HCT116 (cell line): ENCODE measurements at regions not wholly inside any gene's neighbourhood (a gene's known extent, or its start where the extent isn't known, plus 50 kb on each side); places are given as distances from the start of the nearest gene placed in this dataset.

Experiments
- ATAC-seq: fragments of 200-7000 bp; cut with Tn5 transposase; 2 replicates; pipeline ENCODE4 v1.9.1; 2020; ENCODE audit warnings: mild to moderate bottlenecking, moderate library complexity
- BruUV-seq: library from RNA; stranded (reverse); fragments of 400-500 nt; replicated peaks from 2 replicates; lab custom pipeline; 2021; lab: Mats Ljungman, UMichigan
- CTCF ChIA-PET: fragments of 300-600 bp; sonication (Branson Sonifier 250); formaldehyde crosslinking; loops from one replicate; lab custom pipeline; 2021; ENCODE audit warnings: antibody characterized with exemption; lab: Charles Lee
- POLR2A ChIA-PET: fragments of 300-600, 350-600 bp; sonication (Branson Sonifier 250); formaldehyde crosslinking; loops from one replicate; lab custom pipeline; 2021; ENCODE audit warnings: antibody characterized with exemption; lab: Charles Lee
- RAD21 ChIA-PET, 2 experiments: fragments of 300-600 bp; sonication (Branson Sonifier 250); formaldehyde crosslinking; loops; one replicate each; lab custom pipeline; 2023; ENCODE audit warnings: low total read pairs in 2 of 2; ENCODE audit not compliant: uncharacterized antibody in 2 of 2, unreplicated experiment in 2 of 2, low non-redundant PET in 1 of 2; lab: Charles Lee
- DNase-seq: peaks from one replicate; pipeline ENCODE4 v3.0.0-alpha.2; 2010; ENCODE audit warnings: low read depth, low spot score
- H2AFZ ChIP-seq: fragments of 200-600 bp; shearing (Covaris generic), sonication (generic); 2 replicates; pipeline ENCODE4 v1.6.1; 2017; ENCODE audit warnings: low read depth, mixed run types, mixed read lengths, antibody characterized with exemption, low read length; ENCODE audit not compliant: poor library complexity, severe bottlenecking
- H3K27ac ChIP-seq: 2 replicates; pipeline ENCODE4 v1.5.1; 2012; ENCODE audit warnings: low read depth, low read length
- H3K27me3 ChIP-seq: fragments of 200-600 bp; sonication (generic); 2 replicates; pipeline ENCODE4 v1.6.1; 2016; ENCODE audit warnings: mixed run types, low read length, mixed read lengths; ENCODE audit not compliant: insufficient read depth
- H3K36me3 ChIP-seq, 2 experiments: fragments of 200-500 bp in 1 of 2; fragments of 200-600 bp in 1 of 2; sonication (Bioruptor generic) in 1 of 2; sonication (generic) in 1 of 2; 2 replicates each; pipeline versions ENCODE4 v1.5.1 to v1.6.1; 2014 to 2016; ENCODE audit warnings: low read length in 2 of 2, inconsistent platforms in 1 of 2, mixed read lengths in 1 of 2, mixed run types in 1 of 2; ENCODE audit not compliant: insufficient read depth in 2 of 2, control insufficient read depth in 1 of 2
- H3K4me1 ChIP-seq, 2 experiments: fragments of 200-600 bp in 1 of 2; sonication (generic) in 1 of 2; 2 replicates each; pipeline versions ENCODE4 v1.5.1 to v1.6.1; 2012 to 2017; ENCODE audit warnings: low read length in 2 of 2, inconsistent platforms in 1 of 2, mild to moderate bottlenecking in 1 of 2, mixed read lengths in 1 of 2, mixed run types in 1 of 2, moderate library complexity in 1 of 2; ENCODE audit not compliant: insufficient read depth in 2 of 2, control insufficient read depth in 1 of 2
- H3K4me2 ChIP-seq: fragments of 200-600 bp; sonication (generic); 2 replicates; pipeline ENCODE4 v1.6.1; 2017; ENCODE audit warnings: mixed run types, low read length, mixed read lengths
- H3K4me3 ChIP-seq, 2 experiments: fragments of 200-600 bp in 1 of 2; sonication (generic) in 1 of 2; replicated peaks in 1 of 2; 2 replicates each; pipeline ENCODE4 v1.5.1; 2011 to 2016; ENCODE audit warnings: low read length in 2 of 2, control low read depth in 1 of 2, low read depth in 1 of 2, mild to moderate bottlenecking in 1 of 2, mixed read lengths in 1 of 2, mixed run types in 1 of 2
- H3K79me2 ChIP-seq: fragments of 200-600 bp; sonication (generic); 2 replicates; pipeline ENCODE4 v1.6.1; 2017; ENCODE audit warnings: mild to moderate bottlenecking, mixed run types, low read length, moderate library complexity, mixed read lengths; ENCODE audit not compliant: insufficient read depth
- H3K9ac ChIP-seq: fragments of 200-600 bp; sonication (generic); 2 replicates; pipeline ENCODE4 v1.6.1; 2016; ENCODE audit warnings: low read length, mixed read lengths
- H3K9me2 ChIP-seq: fragments of 200-600 bp; sonication (generic), shearing (Covaris generic); 2 replicates; pipeline ENCODE4 v1.6.1; 2017; ENCODE audit warnings: mixed run types, mild to moderate bottlenecking, moderate library complexity; ENCODE audit not compliant: insufficient read depth
- H3K9me3 ChIP-seq, 2 experiments: fragments of 200-500 bp in 1 of 2; fragments of 200-600 bp in 1 of 2; sonication (Bioruptor generic) in 1 of 2; sonication (generic) in 1 of 2; 2 replicates each; pipeline ENCODE4 v1.6.1; 2014 to 2017; ENCODE audit warnings: low read length in 2 of 2, mixed read lengths in 2 of 2, inconsistent platforms in 1 of 2, low read depth in 1 of 2, mild to moderate bottlenecking in 1 of 2, mixed run types in 1 of 2, moderate library complexity in 1 of 2; ENCODE audit not compliant: control insufficient read depth in 1 of 2, insufficient read depth in 1 of 2
- H4K20me1 ChIP-seq: fragments of 200-600 bp; sonication (generic), shearing (Covaris generic); 2 replicates; pipeline ENCODE4 v1.6.1; 2017; ENCODE audit warnings: mixed run types, mild to moderate bottlenecking, moderate library complexity; ENCODE audit not compliant: insufficient read depth
- ATF3 ChIP-seq: IDR thresholded peaks from 2 replicates; pipeline ENCODE4 v1.6.1; 2012
- CEBPB ChIP-seq: IDR thresholded peaks from 2 replicates; pipeline ENCODE4 v1.6.1; 2012; ENCODE audit warnings: low read depth
- EZH2phosphoT487 ChIP-seq: fragments of 200-600 bp; IDR thresholded peaks from 2 replicates; pipeline ENCODE4 v1.6.1; 2018; ENCODE audit warnings: antibody characterized with exemption, borderline replicate concordance
- SIN3A ChIP-seq: IDR thresholded peaks from 2 replicates; pipeline ENCODE4 v1.6.1; 2012; ENCODE audit warnings: low read depth
- SP1 ChIP-seq: IDR thresholded peaks from 2 replicates; pipeline ENCODE4 v1.6.1; 2012; ENCODE audit warnings: low read depth
- SRF ChIP-seq: IDR thresholded peaks from 2 replicates; pipeline ENCODE4 v1.6.1; 2012; ENCODE audit warnings: low read depth
- TCF7L2 ChIP-seq: IDR thresholded peaks from 2 replicates; pipeline ENCODE4 v1.7.0; 2011; ENCODE audit warnings: borderline replicate concordance, inconsistent platforms; ENCODE audit not compliant: insufficient read depth, insufficient read length; ENCODE audit errors: extremely low read depth
- YY1 ChIP-seq: IDR thresholded peaks from 2 replicates; pipeline ENCODE4 v1.6.1; 2011; ENCODE audit warnings: low read length, low read depth, moderate library complexity, mild to moderate bottlenecking; ENCODE audit not compliant: insufficient replicate concordance; ENCODE audit errors: extremely low read depth
- ZBTB33 ChIP-seq: IDR thresholded peaks from 2 replicates; pipeline ENCODE4 v1.6.1; 2011; ENCODE audit warnings: mild to moderate bottlenecking, low read length, moderate library complexity; ENCODE audit not compliant: insufficient replicate concordance; ENCODE audit errors: extremely low read depth
- ZNF274 ChIP-seq: fragments of 200-500 bp; sonication (Bioruptor generic); IDR thresholded peaks from 2 replicates; pipeline ENCODE4 v1.6.1; 2014; ENCODE audit warnings: mild to moderate bottlenecking, low read depth, low read length, inconsistent platforms
- intact Hi-C: fragments of 100-400 bp; cut with micrococcal nuclease; formaldehyde crosslinking; loops from 2 replicates; pipeline ENCODE4 v1.10.0; 2022
- TF ChIP-seq, protein P1 (sequence below), 3 experiments: fragments of 200-600 bp in 1 of 3; sonication (generic) in 1 of 3; IDR thresholded peaks in 2 of 3; conservative IDR thresholded peaks in 1 of 3; 2 replicates each; pipeline ENCODE4 v1.5.1; 2012 to 2017; ENCODE audit warnings: low read depth in 2 of 3, low read length in 2 of 3, antibody characterized with exemption in 1 of 3, borderline replicate concordance in 1 of 3, control low read depth in 1 of 3, mild to moderate bottlenecking in 1 of 3, mixed read lengths in 1 of 3, mixed run types in 1 of 3, moderate library complexity in 1 of 3; ENCODE audit not compliant: insufficient read depth in 1 of 3
- TF ChIP-seq, protein P2 (sequence below): IDR thresholded peaks from 2 replicates; pipeline ENCODE4 v1.6.1; 2012

DNA sequence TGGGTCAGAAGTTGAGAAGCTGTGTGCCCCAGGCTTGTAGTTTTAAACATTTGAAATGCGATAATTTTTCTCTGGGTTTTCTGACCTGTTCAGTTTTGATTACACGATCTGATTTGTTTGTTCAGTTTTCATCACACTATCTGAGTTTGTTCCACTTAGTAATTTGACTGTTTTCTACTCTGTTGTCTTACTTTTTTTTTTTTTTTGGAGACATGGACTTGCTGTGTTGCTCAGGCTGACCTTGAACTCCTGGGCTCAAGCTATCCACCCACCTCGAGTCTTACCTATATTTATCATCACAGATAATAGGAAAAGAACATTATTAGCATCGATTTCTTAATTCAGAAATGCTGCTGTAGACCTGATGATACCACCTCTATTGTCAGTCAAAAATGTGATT is 379.1 kb downstream of the UTRN start:
- CTCF ChIA-PET = interaction anchor here (1.5 kb wide), 1 partner anchor 16 kb away, joined by 6 read pairs; no protein-coding TSS in a partner anchor
- ATAC-seq (no peak), DNase-seq (no peak)
- H3K9ac ChIP-seq = no peak overlapping the region
- H3K27me3 ChIP-seq = no peaks in the 10 kb centered on the region
- no peaks in the 10 kb centered on the region for H3K9me2 ChIP-seq
- no peak overlapping the region for H3K4me2 ChIP-seq
- BruUV-seq = no TSS peak
- H3K27ac ChIP-seq = no peak overlapping the region
- intact Hi-C loops = no loop called here
- no peaks in the 10 kb centered on the region for H3K9me3 ChIP-seq
- no peak overlapping the region for H2AFZ ChIP-seq
- RAD21 ChIA-PET = no interaction called here
- H3K36me3 ChIP-seq = no peaks in the 10 kb centered on the region
- TF ChIP-seq SIN3A = no peak
- TF ChIP-seq CEBPB = no peak
- TF ChIP-seq EZH2phosphoT487 = no peak
- TF ChIP-seq, protein P1, sequence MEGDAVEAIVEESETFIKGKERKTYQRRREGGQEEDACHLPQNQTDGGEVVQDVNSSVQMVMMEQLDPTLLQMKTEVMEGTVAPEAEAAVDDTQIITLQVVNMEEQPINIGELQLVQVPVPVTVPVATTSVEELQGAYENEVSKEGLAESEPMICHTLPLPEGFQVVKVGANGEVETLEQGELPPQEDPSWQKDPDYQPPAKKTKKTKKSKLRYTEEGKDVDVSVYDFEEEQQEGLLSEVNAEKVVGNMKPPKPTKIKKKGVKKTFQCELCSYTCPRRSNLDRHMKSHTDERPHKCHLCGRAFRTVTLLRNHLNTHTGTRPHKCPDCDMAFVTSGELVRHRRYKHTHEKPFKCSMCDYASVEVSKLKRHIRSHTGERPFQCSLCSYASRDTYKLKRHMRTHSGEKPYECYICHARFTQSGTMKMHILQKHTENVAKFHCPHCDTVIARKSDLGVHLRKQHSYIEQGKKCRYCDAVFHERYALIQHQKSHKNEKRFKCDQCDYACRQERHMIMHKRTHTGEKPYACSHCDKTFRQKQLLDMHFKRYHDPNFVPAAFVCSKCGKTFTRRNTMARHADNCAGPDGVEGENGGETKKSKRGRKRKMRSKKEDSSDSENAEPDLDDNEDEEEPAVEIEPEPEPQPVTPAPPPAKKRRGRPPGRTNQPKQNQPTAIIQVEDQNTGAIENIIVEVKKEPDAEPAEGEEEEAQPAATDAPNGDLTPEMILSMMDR (IDR thresholded peaks at IDR 0.05 in 2 of 3, conservative IDR thresholded peaks at IDR 0.05 in 1 of 3; ENCODE audit: borderline replicate concordance in 1 of 3, insufficient read depth in 1 of 3, low read depth in 2 of 3, low read length in 2 of 3) = no peak
- TF ChIP-seq ZBTB33 = no peak
- TF ChIP-seq ZNF274 = no peak
- no peak for TF ChIP-seq TCF7L2
- TF ChIP-seq, protein P2, sequence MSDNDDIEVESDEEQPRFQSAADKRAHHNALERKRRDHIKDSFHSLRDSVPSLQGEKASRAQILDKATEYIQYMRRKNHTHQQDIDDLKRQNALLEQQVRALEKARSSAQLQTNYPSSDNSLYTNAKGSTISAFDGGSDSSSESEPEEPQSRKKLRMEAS = no peak
- no peak for TF ChIP-seq SRF
- TF ChIP-seq SP1 = no peak
- TF ChIP-seq ATF3 = no peak
- no peak for TF ChIP-seq YY1
- H3K79me2 ChIP-seq = no peaks in the 10 kb centered on the region
- H3K4me1 ChIP-seq = peaks cover 8 to 24% of the 10 kb centered on the region in 2 experiments; a peak in 3 of 4 replicates
- POLR2A ChIA-PET = no interaction called here
- H4K20me1 ChIP-seq = no peaks in the 10 kb centered on the region
- H3K4me3 ChIP-seq = no peak overlapping the region
